Smooth muscle cell (in vitro differentiated cells): ENCODE measurements at regions not wholly inside any gene's neighbourhood (a gene's known extent, or its start where the extent isn't known, plus 50 kb on each side); places are given as distances from the start of the nearest gene placed in this dataset.

Source experiments
- DNase-seq: peaks from one replicate; lab custom pipeline; 2025; ENCODE audit not compliant: unreplicated experiment; lab: John Stamatoyannopoulos, UW
- H2AFZ ChIP-seq: fragments of 200-600 bp; sonication (generic); 2 replicates; pipeline ENCODE4 v1.6.0; 2016; ENCODE audit warnings: antibody characterized with exemption, low read depth, mild to moderate bottlenecking
- H3F3A ChIP-seq: fragments of 200-600 bp; sonication (generic); 2 replicates; pipeline ENCODE4 v1.6.0; 2017; ENCODE audit warnings: antibody characterized with exemption, low read depth
- H3K27ac ChIP-seq: fragments of 200-600 bp; sonication (generic); 2 replicates; pipeline ENCODE4 v1.5.1; 2016; ENCODE audit warnings: low read depth, mild to moderate bottlenecking
- H3K27me3 ChIP-seq: fragments of 200-600 bp; sonication (generic); 2 replicates; pipeline ENCODE4 v1.6.1; 2016; ENCODE audit warnings: low read depth, mild to moderate bottlenecking
- H3K36me3 ChIP-seq: fragments of 200-600 bp; sonication (generic); 2 replicates; pipeline ENCODE4 v1.5.1; 2016; ENCODE audit warnings: low read depth
- H3K4me1 ChIP-seq: fragments of 200-600 bp; sonication (generic); 2 replicates; pipeline ENCODE4 v1.5.1; 2016; ENCODE audit warnings: low read depth
- H3K4me2 ChIP-seq: fragments of 200-600 bp; sonication (generic); 2 replicates; pipeline ENCODE4 v1.6.0; 2016; ENCODE audit warnings: mild to moderate bottlenecking
- H3K4me3 ChIP-seq: fragments of 200-600 bp; sonication (generic); 2 replicates; pipeline ENCODE4 v1.5.1; 2016; ENCODE audit warnings: mild to moderate bottlenecking
- H3K79me2 ChIP-seq: fragments of 200-600 bp; sonication (generic); 2 replicates; pipeline ENCODE4 v1.6.0; 2016; ENCODE audit warnings: low read depth, mild to moderate bottlenecking
- H3K9ac ChIP-seq: fragments of 200-600 bp; sonication (generic); 2 replicates; pipeline ENCODE4 v1.6.0; 2016; ENCODE audit warnings: low read depth
- H3K9me3 ChIP-seq: fragments of 200-600 bp; sonication (generic); replicated peaks from 2 replicates; pipeline ENCODE4 v1.5.1; 2016; ENCODE audit warnings: low read depth
- H4K20me1 ChIP-seq: fragments of 200-600 bp; sonication (generic); 2 replicates; pipeline ENCODE4 v1.6.0; 2016; ENCODE audit warnings: low read depth
- WGBS: methylation state at CpG from one replicate; pipeline ENCODE4 v1.1.7; 2016; ENCODE audit warnings: low lambda C conversion rate; 5-methylcytosine and 5-hydroxymethylcytosine counted together
- TF ChIP-seq, protein P1 (sequence below): fragments of 200-600 bp; sonication (generic); IDR thresholded peaks from 2 replicates; pipeline ENCODE4 v1.5.1; 2017; ENCODE audit warnings: borderline replicate concordance, mild to moderate bottlenecking, antibody characterized with exemption; ENCODE audit not compliant: insufficient read depth, poor library complexity, severe bottlenecking

DNA sequence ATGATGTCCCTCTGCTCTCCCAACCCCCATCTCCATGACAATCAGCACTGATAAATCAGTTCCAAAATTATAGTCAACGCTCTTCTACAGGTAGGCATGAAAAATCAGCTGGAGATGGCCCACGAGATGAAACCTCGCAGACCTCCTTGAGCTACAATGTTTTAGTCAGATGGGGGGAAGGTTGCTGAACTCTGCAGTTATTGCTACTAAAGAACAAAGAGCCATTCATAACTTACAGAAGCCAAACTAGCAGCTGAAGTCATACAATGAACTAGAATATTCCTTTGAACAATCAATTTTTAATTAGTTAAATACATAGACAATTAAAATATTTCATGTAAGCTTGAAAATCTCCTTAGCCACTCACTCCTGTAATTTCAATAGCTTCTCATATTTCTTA, 179.2 kb downstream of the NHLRC3 start:
- Histone ChIP-seq H2AFZ (no peak overlapping the region), H3K4me1 (no peaks in the 10 kb centered on the region), H3K27ac (no peak overlapping the region), H3K4me2 (no peak overlapping the region), H3K79me2 (no peaks in the 10 kb centered on the region), H3K9ac (no peak overlapping the region), H4K20me1 (no peaks in the 10 kb centered on the region), H3F3A (no peaks in the 10 kb centered on the region), H3K36me3 (no peaks in the 10 kb centered on the region), H3K4me3 (no peak overlapping the region), H3K27me3 (no peaks in the 10 kb centered on the region), H3K9me3 (no peaks in the 10 kb centered on the region)
- TF ChIP-seq, protein P1, sequence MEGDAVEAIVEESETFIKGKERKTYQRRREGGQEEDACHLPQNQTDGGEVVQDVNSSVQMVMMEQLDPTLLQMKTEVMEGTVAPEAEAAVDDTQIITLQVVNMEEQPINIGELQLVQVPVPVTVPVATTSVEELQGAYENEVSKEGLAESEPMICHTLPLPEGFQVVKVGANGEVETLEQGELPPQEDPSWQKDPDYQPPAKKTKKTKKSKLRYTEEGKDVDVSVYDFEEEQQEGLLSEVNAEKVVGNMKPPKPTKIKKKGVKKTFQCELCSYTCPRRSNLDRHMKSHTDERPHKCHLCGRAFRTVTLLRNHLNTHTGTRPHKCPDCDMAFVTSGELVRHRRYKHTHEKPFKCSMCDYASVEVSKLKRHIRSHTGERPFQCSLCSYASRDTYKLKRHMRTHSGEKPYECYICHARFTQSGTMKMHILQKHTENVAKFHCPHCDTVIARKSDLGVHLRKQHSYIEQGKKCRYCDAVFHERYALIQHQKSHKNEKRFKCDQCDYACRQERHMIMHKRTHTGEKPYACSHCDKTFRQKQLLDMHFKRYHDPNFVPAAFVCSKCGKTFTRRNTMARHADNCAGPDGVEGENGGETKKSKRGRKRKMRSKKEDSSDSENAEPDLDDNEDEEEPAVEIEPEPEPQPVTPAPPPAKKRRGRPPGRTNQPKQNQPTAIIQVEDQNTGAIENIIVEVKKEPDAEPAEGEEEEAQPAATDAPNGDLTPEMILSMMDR, result no peak
- 88% methylated on average over 3 of the region's 3 CpGs for whole genome bisulfite sequencing
- DNase-seq, result no peak

DNA sequence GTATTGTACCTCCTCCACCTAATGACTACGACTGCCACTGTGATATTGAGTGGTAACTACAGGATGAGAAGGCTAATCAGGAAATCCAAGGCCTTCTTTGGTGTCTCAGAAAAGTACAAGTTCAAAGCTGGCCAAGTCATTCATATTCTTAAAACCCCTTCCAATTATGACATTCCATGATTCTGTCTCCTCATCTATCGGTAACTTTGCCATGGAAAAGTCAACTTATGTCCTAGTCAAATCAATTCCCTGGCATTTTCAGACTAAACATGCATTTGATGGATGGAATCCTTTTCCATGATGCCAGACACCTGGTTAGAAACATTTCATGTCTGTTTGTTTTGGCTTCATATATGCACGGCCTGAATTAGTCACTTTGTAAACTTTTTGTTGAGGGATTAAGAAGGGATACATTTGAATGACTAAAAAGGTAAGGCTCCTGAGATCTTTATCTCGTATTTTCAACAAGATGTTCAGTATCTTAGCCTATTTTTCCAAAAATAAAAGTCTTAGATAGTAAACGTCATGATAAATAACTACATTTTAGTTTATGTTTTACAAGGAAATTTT, 186.5 kb downstream of the NHLRC3 start:
- TF ChIP-seq, protein P1, result no peak
- no peaks in the 10 kb centered on the region for H3F3A ChIP-seq
- H3K9ac ChIP-seq, result no peak overlapping the region
- no peak overlapping the region for H2AFZ ChIP-seq
- H3K27me3 ChIP-seq, result no peaks in the 10 kb centered on the region
- H3K79me2 ChIP-seq, result no peaks in the 10 kb centered on the region
- no peak overlapping the region for H3K4me2 ChIP-seq
- H3K9me3 ChIP-seq, result no peaks in the 10 kb centered on the region
- H3K4me1 ChIP-seq, result no peaks in the 10 kb centered on the region
- H3K4me3 ChIP-seq, result no peak overlapping the region
- no peak overlapping the region for H3K27ac ChIP-seq
- H4K20me1 ChIP-seq, result no peaks in the 10 kb centered on the region
- no peak for DNase-seq
- 81% methylated on average over 5 of the region's 5 CpGs for WGBS
- no peaks in the 10 kb centered on the region for H3K36me3 ChIP-seq

DNA sequence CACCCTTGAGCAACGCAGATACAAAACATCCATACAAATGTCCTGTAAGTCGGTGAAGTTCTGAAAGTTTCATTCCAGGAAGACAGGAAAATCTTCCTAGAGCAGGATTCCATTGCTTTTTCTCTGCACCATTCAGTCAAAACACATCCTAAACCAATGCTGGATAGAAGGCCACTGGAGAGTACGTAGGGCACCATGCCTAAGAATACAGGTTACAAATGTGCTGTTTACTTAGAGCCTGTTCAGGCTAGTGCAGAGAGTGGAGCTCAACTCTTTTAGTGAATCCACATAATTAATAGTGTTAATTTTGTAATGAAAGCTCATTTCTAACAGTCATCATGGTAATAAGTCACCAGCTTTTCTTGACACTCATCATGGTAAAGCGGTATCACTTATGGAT, 187.6 kb downstream of the NHLRC3 start:
- H3K36me3 ChIP-seq, result no peaks in the 10 kb centered on the region
- peaks cover 4% of the 10 kb centered on the region for H3K4me1 ChIP-seq
- TF ChIP-seq, protein P1, result no peak
- H3K9ac ChIP-seq, result no peak overlapping the region
- H3F3A ChIP-seq, result no peaks in the 10 kb centered on the region
- H2AFZ ChIP-seq, result no peak overlapping the region
- no peak overlapping the region for H3K27ac ChIP-seq
- H3K9me3 ChIP-seq, result no peaks in the 10 kb centered on the region
- no peaks in the 10 kb centered on the region for H3K27me3 ChIP-seq
- H3K4me3 ChIP-seq, result no peak overlapping the region
- H3K79me2 ChIP-seq, result no peaks in the 10 kb centered on the region
- DNase-seq, result no peak
- H3K4me2 ChIP-seq, result no peak overlapping the region
- 87% methylated on average over 4 of the region's 4 CpGs for WGBS
- no peaks in the 10 kb centered on the region for H4K20me1 ChIP-seq

DNA sequence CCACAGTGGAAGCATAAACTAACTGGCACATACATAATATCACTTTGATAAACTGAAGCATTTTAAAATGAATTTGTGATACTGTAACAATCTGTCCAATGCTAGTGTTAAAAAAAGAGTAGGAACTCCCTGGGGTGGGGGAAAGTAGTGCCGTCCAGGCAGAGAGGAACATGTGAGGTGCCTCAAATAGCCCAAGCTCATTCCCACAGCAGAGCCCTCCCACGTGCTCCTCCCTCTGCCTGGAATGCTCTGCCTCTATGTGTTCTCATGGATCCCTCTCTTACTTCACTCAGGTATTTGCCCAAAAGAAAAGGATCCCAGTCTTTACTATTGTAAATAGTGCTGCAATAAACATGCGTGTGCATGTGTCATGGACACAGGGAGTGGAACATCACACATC, 188.1 kb downstream of the NHLRC3 start:
- TF ChIP-seq, protein P1, result no peak
- Histone ChIP-seq H3K27me3 (no peaks in the 10 kb centered on the region), H3F3A (no peaks in the 10 kb centered on the region), H4K20me1 (no peaks in the 10 kb centered on the region), H3K79me2 (no peaks in the 10 kb centered on the region), H3K36me3 (no peaks in the 10 kb centered on the region), H2AFZ (no peak overlapping the region), H3K27ac (no peak overlapping the region), H3K9me3 (no peaks in the 10 kb centered on the region), H3K9ac (no peak overlapping the region), H3K4me1 (peaks cover 4% of the 10 kb centered on the region), H3K4me3 (no peak overlapping the region), H3K4me2 (no peak overlapping the region)
- 77% methylated on average over 3 of the region's 3 CpGs for WGBS
- no peak for DNase-seq
